ENCODE measurements at regions not wholly inside any gene's neighbourhood (a gene's known extent, or its start where the extent isn't known, plus 50 kb on each side); places are given as distances from the start of the nearest gene placed in this dataset.
"Not testable (repeated sequence)": the region's sequence is repeated elsewhere in the genome, so short reads cannot be mapped to it uniquely, and the experiment has no call there.

- H3K4me3 ChIP-seq; H2AFZ ChIP-seq (ENCODE audit: low read depth, low read length); FAIRE-seq; H3K36me3 ChIP-seq (ENCODE audit: control insufficient read depth, insufficient read depth, low read length); H3K27ac ChIP-seq (ENCODE audit: extremely low read depth, low read depth, low read length); H3K4me1 ChIP-seq (replicated peaks in 1 of 2; ENCODE audit: control insufficient read depth in 2 of 2, insufficient read depth in 2 of 2, low read length in 2 of 2); CTCF ChIA-PET (ENCODE audit: low intra/inter-chr PET ratio); H3K79me2 ChIP-seq (ENCODE audit: control insufficient read depth, insufficient read depth, low read length); in situ Hi-C loops (cut with MboI); H3K9me3 ChIP-seq (replicated peaks; ENCODE audit: control insufficient read depth, insufficient read depth, low read depth, low read length); DNase-seq (ENCODE audit: extremely low read depth in 1 of 4, low spot score in 3 of 4); H3K9ac ChIP-seq (ENCODE audit: insufficient read depth in 1 of 2, low read depth in 2 of 2, low read length in 2 of 2); H4K20me1 ChIP-seq (replicated peaks; ENCODE audit: control insufficient read depth, insufficient read depth, low read length); intact Hi-C loops (cut with micrococcal nuclease); H3K4me2 ChIP-seq (ENCODE audit: insufficient read depth, low read length); ATAC-seq; BruUV-seq (replicated peaks); H3K9me1 ChIP-seq (ENCODE audit: control insufficient read depth, insufficient read depth, low read length); H3K27me3 ChIP-seq (ENCODE audit: control insufficient read depth in 2 of 2, insufficient read depth in 2 of 2, low read length in 2 of 2): not testable (repeated sequence)
- POLR2A ChIA-PET = interaction anchor here (1.1 kb wide), 1 partner anchor 14 kb away, joined by 3 read pairs; no protein-coding TSS in a partner anchor
- 38% methylated on average over 1 of the region's 2 CpGs for WGBS (ENCODE audit: insufficient coverage, low coverage, missing lambda C conversion rate)
- TF ChIP-seq NFIC (IDR thresholded peaks at IDR 0.05) (peak; percentile 47; the same call in 1 of the 2 replicates), KDM1A (IDR thresholded peaks at IDR 0.05) (0 out of 4 replicates have a peak, but pooled peaks of 1 of the 2 experiments have one; percentile 9), BCOR (IDR thresholded peaks at IDR 0.05) (peak; percentile 65)
Observed at GRCh38 chr10:7037434-7037833, 373.4 kb downstream of the SFMBT2 start.

GRCh38 chr10:7036951-7037350, 373.9 kb downstream of the SFMBT2 start:
- H4K20me1 ChIP-seq (replicated peaks; ENCODE audit: control insufficient read depth, insufficient read depth, low read length) = no peaks in the 10 kb centered on the region
- intact Hi-C loops (cut with micrococcal nuclease) = no loop called here
- FAIRE-seq (no peak), ATAC-seq (no peak), DNase-seq (ENCODE audit: extremely low read depth in 1 of 4, low spot score in 3 of 4) (no peak)
- peak overlapping the region; percentile 58 for H2AFZ ChIP-seq (ENCODE audit: low read depth, low read length)
- POLR2A ChIA-PET = interaction anchor here (1.1 to 1.2 kb wide), 2 partner anchors 13 to 19 kb away, joined by 3 read pairs; no protein-coding TSS in a partner anchor
- no TSS peak for BruUV-seq (replicated peaks)
- no peaks in the 10 kb centered on the region for H3K9me1 ChIP-seq (ENCODE audit: control insufficient read depth, insufficient read depth, low read length)
- no peak overlapping the region for H3K4me2 ChIP-seq (ENCODE audit: insufficient read depth, low read length)
- H3K36me3 ChIP-seq (ENCODE audit: control insufficient read depth, insufficient read depth, low read length) = no peaks in the 10 kb centered on the region
- CTCF ChIA-PET (ENCODE audit: low intra/inter-chr PET ratio) = no interaction called here
- in situ Hi-C loops (cut with MboI) = no loop called here
- H3K9me3 ChIP-seq (replicated peaks; ENCODE audit: control insufficient read depth, insufficient read depth, low read depth, low read length) = no peaks in the 10 kb centered on the region
- no peaks in the 10 kb centered on the region for H3K79me2 ChIP-seq (ENCODE audit: control insufficient read depth, insufficient read depth, low read length)
- no peak overlapping the region for H3K9ac ChIP-seq (ENCODE audit: insufficient read depth in 1 of 2, low read depth in 2 of 2, low read length in 2 of 2)
- H3K27me3 ChIP-seq (ENCODE audit: control insufficient read depth in 2 of 2, insufficient read depth in 2 of 2, low read length in 2 of 2) = no peaks in the 10 kb centered on the region
- no peak overlapping the region for H3K4me3 ChIP-seq
- H3K4me1 ChIP-seq (replicated peaks in 1 of 2; ENCODE audit: control insufficient read depth in 2 of 2, insufficient read depth in 2 of 2, low read length in 2 of 2) = peaks cover 2 to 7% of the 10 kb centered on the region in 2 experiments; a peak in 2 of 5 replicates
- no peak for TF ChIP-seq CHD4 (IDR thresholded peaks at IDR 0.05; ENCODE audit: insufficient read depth, insufficient replicate concordance, low read depth, low read length, poor library complexity, severe bottlenecking)
- TF ChIP-seq SPI1 (IDR thresholded peaks at IDR 0.05; ENCODE audit: borderline replicate concordance, low read depth, low read length) = peak; percentile 25; the same call in 1 of the 2 replicates
- H3K27ac ChIP-seq (ENCODE audit: extremely low read depth, low read depth, low read length) = no peak overlapping the region
- WGBS (ENCODE audit: insufficient coverage, low coverage, missing lambda C conversion rate) = 36% methylated on average over 2 of the region's 2 CpGs
